Right atrium auricular region (tissue), 2 donors: ENCODE measurements at regions not wholly inside any gene's neighbourhood (a gene's known extent, or its start where the extent isn't known, plus 50 kb on each side); places are given as distances from the start of the nearest gene placed in this dataset.

ENCODE experiments used
- DNase-seq: peaks from one replicate; pipeline ENCODE4 v3.0.0-alpha.2; 2019; ENCODE audit warnings: low spot score
- H3K27ac ChIP-seq, 2 donors: fragments of 200-600 bp; sonication (generic); 1 replicate in 1 of 2; 2 replicates in 1 of 2; pipeline ENCODE4 v1.5.1; 2016 to 2019
- H3K27me3 ChIP-seq, 2 donors: fragments of 200-600 bp; sonication (generic); one replicate each; pipeline versions ENCODE4 v1.5.1 to v1.6.0; 2017 to 2019
- H3K36me3 ChIP-seq: fragments of 200-600 bp; sonication (generic); one replicate; pipeline ENCODE4 v1.5.1; 2016
- H3K4me1 ChIP-seq, 2 donors: fragments of 200-600 bp; sonication (generic); one replicate each; pipeline versions ENCODE4 v1.5.1 to v1.6.0; 2017 to 2019
- H3K4me3 ChIP-seq, 2 donors: fragments of 200-600 bp; sonication (generic); 1 replicate in 1 of 2; 2 replicates in 1 of 2; pipeline ENCODE4 v1.5.1; 2017 to 2019; ENCODE audit warnings: mild to moderate bottlenecking in 1 of 2, moderate library complexity in 1 of 2
- H3K9me3 ChIP-seq, 2 donors: fragments of 200-600 bp; sonication (generic); one replicate each; pipeline ENCODE4 v1.5.1; 2019
- TF ChIP-seq, protein P1 (sequence below), 2 donors: fragments of 200-600 bp; sonication (generic); IDR thresholded peaks; one replicate each; pipeline ENCODE4 v1.5.1; 2019; ENCODE audit warnings: antibody characterized with exemption in 2 of 2

GRCh38 chr1:209157546-209158249 lies 425.8 kb upstream of the CAMK1G start:
- TF ChIP-seq, protein P1, sequence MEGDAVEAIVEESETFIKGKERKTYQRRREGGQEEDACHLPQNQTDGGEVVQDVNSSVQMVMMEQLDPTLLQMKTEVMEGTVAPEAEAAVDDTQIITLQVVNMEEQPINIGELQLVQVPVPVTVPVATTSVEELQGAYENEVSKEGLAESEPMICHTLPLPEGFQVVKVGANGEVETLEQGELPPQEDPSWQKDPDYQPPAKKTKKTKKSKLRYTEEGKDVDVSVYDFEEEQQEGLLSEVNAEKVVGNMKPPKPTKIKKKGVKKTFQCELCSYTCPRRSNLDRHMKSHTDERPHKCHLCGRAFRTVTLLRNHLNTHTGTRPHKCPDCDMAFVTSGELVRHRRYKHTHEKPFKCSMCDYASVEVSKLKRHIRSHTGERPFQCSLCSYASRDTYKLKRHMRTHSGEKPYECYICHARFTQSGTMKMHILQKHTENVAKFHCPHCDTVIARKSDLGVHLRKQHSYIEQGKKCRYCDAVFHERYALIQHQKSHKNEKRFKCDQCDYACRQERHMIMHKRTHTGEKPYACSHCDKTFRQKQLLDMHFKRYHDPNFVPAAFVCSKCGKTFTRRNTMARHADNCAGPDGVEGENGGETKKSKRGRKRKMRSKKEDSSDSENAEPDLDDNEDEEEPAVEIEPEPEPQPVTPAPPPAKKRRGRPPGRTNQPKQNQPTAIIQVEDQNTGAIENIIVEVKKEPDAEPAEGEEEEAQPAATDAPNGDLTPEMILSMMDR (IDR thresholded peaks at IDR 0.05): no peak
- Histone ChIP-seq H3K9me3 (no peaks in the 10 kb centered on the region), H3K27ac (no peak overlapping the region), H3K27me3 (no peaks in the 10 kb centered on the region), H3K4me1 (no peaks in the 10 kb centered on the region), H3K36me3 (no peaks in the 10 kb centered on the region), H3K4me3 (no peak overlapping the region)
- no peak for DNase-seq

DNA sequence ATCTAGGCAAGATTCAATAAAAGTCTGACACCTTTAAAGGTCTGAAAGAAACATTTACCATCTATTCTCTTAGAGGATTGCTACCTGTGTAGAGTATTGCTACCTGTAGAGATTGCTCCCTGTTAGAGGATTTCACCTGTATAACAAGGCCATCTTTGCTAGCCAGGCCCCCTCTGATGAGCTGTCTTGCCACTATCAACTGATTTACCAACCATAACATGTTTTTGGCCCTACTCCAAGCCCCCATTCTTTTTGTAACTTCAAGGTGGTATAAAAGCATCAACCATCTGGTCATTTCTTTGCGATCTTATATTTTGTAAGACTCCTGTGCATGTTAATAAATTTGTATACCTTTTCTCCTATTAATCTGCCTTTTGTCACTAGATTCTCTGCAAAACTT lies 424.7 kb upstream of the CAMK1G start:
- Histone ChIP-seq H3K4me1 (no peaks in the 10 kb centered on the region), H3K4me3 (no peak overlapping the region), H3K27ac (no peak overlapping the region), H3K27me3 (no peaks in the 10 kb centered on the region), H3K36me3 (no peaks in the 10 kb centered on the region), H3K9me3 (no peaks in the 10 kb centered on the region)
- TF ChIP-seq, protein P1 (IDR thresholded peaks at IDR 0.05): no peak
- no peak for DNase-seq

DNA sequence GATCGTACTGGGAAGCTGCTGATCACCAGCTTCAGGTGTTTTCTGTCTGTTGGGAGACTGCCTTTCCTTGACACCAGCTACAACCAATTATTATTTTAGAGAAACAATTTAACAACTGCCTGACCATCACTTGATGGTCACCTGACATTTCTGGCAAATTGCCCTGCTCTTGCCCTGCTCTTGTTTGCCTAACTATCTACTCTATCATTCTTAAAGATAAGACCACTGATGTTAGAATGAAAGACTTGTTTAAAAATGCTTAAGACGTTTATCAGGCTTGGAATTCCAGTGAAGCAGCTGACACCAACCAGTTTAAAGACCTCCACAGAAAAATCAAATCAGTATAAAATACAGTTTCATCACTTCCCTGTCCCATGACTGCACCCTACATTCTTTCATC lies 423.3 kb upstream of the CAMK1G start:
- TF ChIP-seq, protein P1 (IDR thresholded peaks at IDR 0.05): no peak
- Histone ChIP-seq H3K36me3 (no peaks in the 10 kb centered on the region), H3K27me3 (no peaks in the 10 kb centered on the region), H3K4me1 (no peaks in the 10 kb centered on the region), H3K4me3 (no peak overlapping the region), H3K9me3 (no peaks in the 10 kb centered on the region), H3K27ac (no peak overlapping the region)
- no peak for DNase-seq

GRCh38 chr1:209162651-209163050 lies 420.9 kb upstream of the CAMK1G start:
- no peak for DNase-seq
- Histone ChIP-seq H3K27ac (no peak overlapping the region), H3K27me3 (no peaks in the 10 kb centered on the region), H3K9me3 (peaks cover 0 to 7% of the 10 kb centered on the region in 2 donors), H3K36me3 (no peaks in the 10 kb centered on the region), H3K4me3 (no peak overlapping the region), H3K4me1 (no peaks in the 10 kb centered on the region)
- TF ChIP-seq, protein P1 (IDR thresholded peaks at IDR 0.05): no peak

GRCh38 chr1:209168204-209168603 lies 415.3 kb upstream of the CAMK1G start:
- TF ChIP-seq, protein P1 (IDR thresholded peaks at IDR 0.05): no peak
- Histone ChIP-seq H3K4me1 (no peaks in the 10 kb centered on the region), H3K27me3 (no peaks in the 10 kb centered on the region), H3K27ac (no peak overlapping the region), H3K36me3 (no peaks in the 10 kb centered on the region), H3K4me3 (no peak overlapping the region), H3K9me3 (peaks cover 0 to 7% of the 10 kb centered on the region in 2 donors)
- DNase-seq: no peak

DNA sequence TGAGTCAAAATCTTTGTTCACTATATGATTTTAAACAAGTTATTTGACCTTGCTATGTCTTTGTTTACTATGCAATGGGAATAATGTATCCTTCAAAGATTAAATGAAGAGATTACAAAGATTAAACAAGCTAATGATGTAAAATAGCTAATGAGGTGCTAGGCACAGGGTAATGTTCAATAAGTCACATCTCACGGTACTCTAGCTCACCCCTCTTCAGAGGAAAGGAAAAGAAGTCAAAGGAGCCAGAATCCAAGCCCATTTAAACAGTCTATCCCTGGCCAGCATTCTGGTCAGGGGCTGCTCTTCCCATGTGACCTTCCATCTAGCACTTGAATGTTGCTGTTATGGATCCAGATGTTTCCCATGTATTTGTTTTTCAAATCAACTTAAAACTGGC lies 412.4 kb upstream of the CAMK1G start:
- Histone ChIP-seq H3K27me3 (no peaks in the 10 kb centered on the region), H3K27ac (no peak overlapping the region), H3K4me1 (no peaks in the 10 kb centered on the region), H3K4me3 (no peak overlapping the region), H3K9me3 (peaks cover 0 to 7% of the 10 kb centered on the region in 2 donors), H3K36me3 (no peaks in the 10 kb centered on the region)
- DNase-seq: no peak
- TF ChIP-seq, protein P1 (IDR thresholded peaks at IDR 0.05): no peak
